NCI-H2196 treated with DMSO at 0.1 percent for 48 hours (cell line): ENCODE measurements at regions not wholly inside any gene's neighbourhood (a gene's known extent, or its start where the extent isn't known, plus 50 kb on each side); places are given as distances from the start of the nearest gene placed in this dataset.
"Not testable (repeated sequence)": the region's sequence is repeated elsewhere in the genome, so short reads cannot be mapped to it uniquely, and the experiment has no call there.

Source experiments
- DNase-seq: peaks from one replicate; lab custom pipeline; 2025; ENCODE audit not compliant: unreplicated experiment; lab: John Stamatoyannopoulos, UW

GRCh38 chr1:222012816-222013215 lies 270.9 kb upstream of the DUSP10 start:
- no peak for DNase-seq

- no peak for DNase-seq
These were observed 268.4 kb upstream of the DUSP10 start for GRCh38 chr1:222010306-222010705.

GRCh38 chr1:222009105-222009730 lies 267.3 kb upstream of the DUSP10 start:
- no peak for DNase-seq

GRCh38 chr1:222006715-222007114 lies 264.8 kb upstream of the DUSP10 start:
- no peak for DNase-seq

- DNase-seq: no peak
These were observed 262.9 kb upstream of the DUSP10 start for GRCh38 chr1:222004784-222005183.

GRCh38 chr1:222004034-222004433 lies 262.1 kb upstream of the DUSP10 start:
- no peak for DNase-seq

- no peak for DNase-seq
These were observed 260.6 kb upstream of the DUSP10 start for GRCh38 chr1:222002503-222002902.

- DNase-seq: no peak
These were observed 258.2 kb upstream of the DUSP10 start for GRCh38 chr1:222000131-222000530.

GRCh38 chr1:221998781-221999180 lies 256.9 kb upstream of the DUSP10 start:
- DNase-seq: no peak

- no peak for DNase-seq
These were observed 256.3 kb upstream of the DUSP10 start for GRCh38 chr1:221998186-221998612.

- not testable (repeated sequence) for DNase-seq
These were observed 255.1 kb upstream of the DUSP10 start for GRCh38 chr1:221997012-221997411.

GRCh38 chr1:221994939-221995338 lies 253.1 kb upstream of the DUSP10 start:
- DNase-seq: no peak

GRCh38 chr1:221994274-221994698 lies 252.4 kb upstream of the DUSP10 start:
- no peak for DNase-seq

- no peak for DNase-seq
These were observed 251.6 kb upstream of the DUSP10 start for GRCh38 chr1:221993444-221993948.

- DNase-seq: no peak
These were observed 250.5 kb upstream of the DUSP10 start for GRCh38 chr1:221992427-221992826.

- DNase-seq: no peak
These were observed 249.3 kb upstream of the DUSP10 start for GRCh38 chr1:221991221-221991620.

GRCh38 chr1:221989741-221990140 lies 247.9 kb upstream of the DUSP10 start:
- no peak for DNase-seq

GRCh38 chr1:221988829-221989228 lies 246.9 kb upstream of the DUSP10 start:
- no peak for DNase-seq

GRCh38 chr1:221987860-221988520 lies 246.1 kb upstream of the DUSP10 start:
- DNase-seq: no peak

GRCh38 chr1:221983444-221983843 lies 241.6 kb upstream of the DUSP10 start:
- no peak for DNase-seq

GRCh38 chr1:221981461-221981860 lies 239.6 kb upstream of the DUSP10 start:
- no peak for DNase-seq

- DNase-seq: no peak
These were observed 237.6 kb upstream of the DUSP10 start for GRCh38 chr1:221979444-221980032.
